Fibroblast of pulmonary artery (primary cell): ENCODE measurements at regions not wholly inside any gene's neighbourhood (a gene's known extent, or its start where the extent isn't known, plus 50 kb on each side); places are given as distances from the start of the nearest gene placed in this dataset.
"Not testable (repeated sequence)": the region's sequence is repeated elsewhere in the genome, so short reads cannot be mapped to it uniquely, and the experiment has no call there.

Experiments
- DNase-seq: peaks from one replicate; pipeline ENCODE4 v3.0.0-alpha.2; 2010; ENCODE audit warnings: low read depth
- H3K4me3 ChIP-seq: replicated peaks from 2 replicates; pipeline ENCODE4 v1.5.1; 2011; ENCODE audit warnings: low read depth, mild to moderate bottlenecking, control low read depth, low read length, moderate library complexity
- CTCF ChIP-seq: IDR thresholded peaks from 2 replicates; pipeline ENCODE4 v1.5.1; 2011; ENCODE audit warnings: mild to moderate bottlenecking, control low read depth, low read length, inconsistent platforms; ENCODE audit errors: missing control alignments

- no peak overlapping the region for H3K4me3 ChIP-seq
- DNase-seq: no peak
- TF ChIP-seq CTCF: no peak
Measured at GRCh38 chr2:105540642-105541041, 141.8 kb upstream of the FHL2 start.

GRCh38 chr2:105539331-105539730 is 140.5 kb upstream of the FHL2 start:
- no peak overlapping the region for H3K4me3 ChIP-seq
- no peak for DNase-seq
- no peak for TF ChIP-seq CTCF

- no peak for TF ChIP-seq CTCF
- DNase-seq: no peak
- no peak overlapping the region for H3K4me3 ChIP-seq
Measured at GRCh38 chr2:105538840-105539239, 140.0 kb upstream of the FHL2 start.

- TF ChIP-seq CTCF: no peak
- H3K4me3 ChIP-seq: no peak overlapping the region
- DNase-seq: no peak
Measured at GRCh38 chr2:105537920-105538319, 139.1 kb upstream of the FHL2 start.

- no peak for DNase-seq
- H3K4me3 ChIP-seq: no peak overlapping the region
- TF ChIP-seq CTCF: no peak
Measured at GRCh38 chr2:105537466-105537865, 138.6 kb upstream of the FHL2 start.

- no peak overlapping the region for H3K4me3 ChIP-seq
- no peak for DNase-seq
- no peak for TF ChIP-seq CTCF
Measured at GRCh38 chr2:105536175-105536574, 137.3 kb upstream of the FHL2 start.

- not testable (repeated sequence) for DNase-seq, H3K4me3 ChIP-seq
Measured at GRCh38 chr2:105529258-105529657, 130.4 kb upstream of the FHL2 start.
